ENCODE measurements at regions not wholly inside any gene's neighbourhood (a gene's known extent, or its start where the extent isn't known, plus 50 kb on each side); places are given as distances from the start of the nearest gene placed in this dataset.
A peak's percentile ranks its signal among the peaks of the same experiment; 100 is the strongest.

GRCh38 chr7:156544919-156545715 lies 95.5 kb upstream of the RNF32 start:
- TF ChIP-seq CTCF (IDR thresholded peaks at IDR 0.05), result peak; percentile 33; the same call in 1 of the 2 replicates

DNA sequence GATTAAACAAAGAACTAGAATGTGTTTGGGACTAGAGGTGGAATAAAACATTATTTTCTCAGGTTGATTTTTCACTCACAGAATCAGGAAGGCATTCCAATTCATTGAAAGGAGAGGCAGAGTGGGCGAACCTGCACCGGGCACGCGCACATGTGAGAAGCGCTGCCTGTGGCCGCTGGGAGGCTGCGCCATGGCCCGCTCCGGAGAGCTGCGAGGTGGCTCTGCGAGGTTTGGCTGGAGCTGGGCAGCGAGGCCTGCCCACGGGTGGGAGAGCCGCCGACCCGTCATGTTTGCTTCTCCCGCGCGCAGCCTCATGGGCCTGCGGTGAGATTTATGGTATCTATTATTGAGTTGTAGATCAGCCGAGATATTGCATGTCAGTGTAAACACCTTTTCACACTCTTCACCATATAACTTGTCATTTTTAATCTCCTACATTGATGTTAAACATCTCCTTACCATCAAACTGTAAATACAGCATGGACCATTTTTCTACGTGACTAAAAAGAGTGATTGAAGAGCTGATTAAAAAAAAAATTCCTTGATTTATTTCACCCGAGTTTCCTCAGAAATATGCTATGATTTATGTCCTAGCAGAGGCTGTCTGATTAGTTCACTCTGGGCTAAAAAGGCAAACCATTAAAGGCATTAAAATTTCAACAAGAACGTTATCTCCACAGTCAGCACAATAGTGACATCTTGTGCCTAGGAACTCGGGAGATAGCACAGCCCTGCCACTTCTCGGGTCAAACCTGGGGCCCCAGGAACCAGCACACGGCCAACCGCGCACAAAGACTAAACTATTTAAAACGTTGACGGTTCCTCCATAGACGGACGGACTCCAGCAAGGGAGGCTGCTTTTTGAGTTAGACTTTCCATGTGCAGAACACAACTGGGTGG lies 96.6 kb upstream of the RNF32 start:
- no peak for TF ChIP-seq CTCF (IDR thresholded peaks at IDR 0.05)

- TF ChIP-seq CTCF (IDR thresholded peaks at IDR 0.05), result no peak
Observed at GRCh38 chr7:156540619-156541165, 99.9 kb upstream of the RNF32 start.

DNA sequence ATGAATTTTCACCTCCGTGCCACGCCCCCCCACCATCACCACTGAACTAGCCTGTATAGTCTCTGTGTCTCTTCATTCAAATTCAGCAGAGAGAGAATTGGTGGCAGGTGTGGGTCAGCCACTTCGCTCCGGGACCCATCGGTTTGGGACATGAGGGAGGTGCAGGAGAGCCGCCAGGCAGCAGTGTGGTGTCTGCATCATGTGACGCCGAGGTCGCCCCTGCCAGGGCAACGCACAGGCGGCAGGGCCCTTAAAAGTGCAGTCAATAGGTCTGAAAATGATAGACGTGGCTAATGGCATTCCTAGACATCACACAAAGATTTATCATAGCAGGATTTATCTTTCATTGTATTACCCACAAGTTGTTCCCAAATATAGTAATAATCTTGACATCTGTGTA lies 100.6 kb upstream of the RNF32 start:
- no peak for TF ChIP-seq CTCF (IDR thresholded peaks at IDR 0.05)

GRCh38 chr7:156537006-156537405 lies 103.6 kb upstream of the RNF32 start:
- TF ChIP-seq CTCF (IDR thresholded peaks at IDR 0.05), result no peak

DNA sequence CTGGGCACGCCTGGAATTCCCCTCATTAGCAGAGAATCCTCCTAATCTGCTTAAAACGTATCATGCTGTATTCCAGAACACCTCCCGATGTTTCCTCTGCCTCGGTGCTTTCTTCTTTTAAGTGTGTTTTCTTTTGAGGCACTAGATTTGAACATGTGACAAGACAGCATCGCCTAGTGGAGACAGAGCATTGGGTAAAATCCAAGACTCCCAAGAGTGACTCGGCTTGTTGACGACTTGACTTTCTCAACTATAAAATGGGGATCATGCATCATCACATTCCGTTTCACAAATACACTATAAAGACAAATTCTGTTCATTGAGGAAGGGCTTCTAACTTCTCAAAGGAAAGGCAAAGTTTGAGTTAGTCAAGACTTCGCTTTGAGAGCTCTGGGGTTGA lies 105.6 kb upstream of the RNF32 start:
- no peak for TF ChIP-seq CTCF (IDR thresholded peaks at IDR 0.05)

DNA sequence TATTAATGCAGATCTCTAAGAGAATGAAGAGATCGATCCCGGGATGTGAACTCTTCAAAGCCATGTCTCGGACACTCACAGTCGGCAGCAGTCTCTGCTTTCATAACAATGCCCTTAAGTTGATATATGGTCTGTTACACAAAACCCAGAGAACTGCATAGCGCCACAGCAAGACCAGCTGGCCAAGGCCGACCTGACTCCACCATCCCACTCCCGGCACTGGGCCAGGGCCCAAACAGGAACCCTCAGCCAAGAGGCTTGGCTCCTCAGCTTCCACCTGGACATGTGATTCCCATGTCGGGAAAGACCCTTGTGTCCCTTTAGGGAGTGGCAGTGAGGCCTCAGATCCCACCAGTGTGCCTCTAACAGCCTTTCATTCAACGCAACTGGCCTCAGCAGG lies 106.6 kb upstream of the RNF32 start:
- TF ChIP-seq CTCF (IDR thresholded peaks at IDR 0.05), result no peak
